Colon (tissue), 2 donors: ENCODE measurements at regions not wholly inside any gene's neighbourhood (a gene's known extent, or its start where the extent isn't known, plus 50 kb on each side); places are given as distances from the start of the nearest gene placed in this dataset.
"Not testable (repeated sequence)": the region's sequence is repeated elsewhere in the genome, so short reads cannot be mapped to it uniquely, and the experiment has no call there.

ENCODE experiments used
- FAIRE-seq: peaks from 2 replicates; lab custom pipeline; 2012; peaks lifted over from hg19 to GRCh38; lab: Jason Lieb, UNC
- donor health status: control.
- donor health status: control.

DNA sequence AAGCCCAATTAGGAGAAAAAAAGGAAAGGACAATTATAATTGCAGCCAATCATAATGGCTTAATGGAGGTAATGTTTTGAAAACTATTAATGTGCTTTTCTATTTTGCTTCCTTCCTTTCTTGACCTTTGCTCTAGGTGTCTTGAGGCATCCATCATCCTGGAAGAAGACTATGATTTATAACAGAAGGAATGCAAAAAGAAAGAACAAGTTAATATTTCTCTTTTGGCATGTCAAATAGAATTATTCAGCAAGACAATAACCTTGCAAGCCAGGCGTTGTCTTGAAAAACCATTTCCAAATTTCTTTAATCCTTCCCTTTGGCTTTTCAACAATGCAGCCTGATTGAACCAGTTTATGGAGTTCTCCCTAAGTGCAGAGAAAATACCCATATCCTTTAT, 107.7 kb upstream of the USP24 start:
- no peak for FAIRE-seq

DNA sequence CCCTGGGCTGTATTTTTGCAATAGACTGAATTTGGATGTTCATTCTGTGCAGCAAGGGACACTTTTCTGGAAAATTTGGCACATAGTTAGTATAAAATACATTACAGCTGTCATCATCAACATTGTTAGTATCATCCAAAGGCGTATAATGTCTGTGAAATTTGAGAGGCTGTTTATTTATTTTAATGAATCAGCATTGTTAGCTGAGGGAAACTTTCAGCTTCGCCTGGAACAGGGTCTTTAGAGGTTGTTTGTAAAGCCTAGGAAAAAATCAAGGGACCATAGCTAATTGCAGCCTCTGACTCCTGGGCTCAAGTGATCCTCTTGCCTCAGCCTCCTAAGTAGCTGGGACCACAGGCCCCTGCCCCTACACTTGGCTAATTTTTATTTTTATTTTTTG, 106.8 kb upstream of the USP24 start:
- FAIRE-seq = no peak

DNA sequence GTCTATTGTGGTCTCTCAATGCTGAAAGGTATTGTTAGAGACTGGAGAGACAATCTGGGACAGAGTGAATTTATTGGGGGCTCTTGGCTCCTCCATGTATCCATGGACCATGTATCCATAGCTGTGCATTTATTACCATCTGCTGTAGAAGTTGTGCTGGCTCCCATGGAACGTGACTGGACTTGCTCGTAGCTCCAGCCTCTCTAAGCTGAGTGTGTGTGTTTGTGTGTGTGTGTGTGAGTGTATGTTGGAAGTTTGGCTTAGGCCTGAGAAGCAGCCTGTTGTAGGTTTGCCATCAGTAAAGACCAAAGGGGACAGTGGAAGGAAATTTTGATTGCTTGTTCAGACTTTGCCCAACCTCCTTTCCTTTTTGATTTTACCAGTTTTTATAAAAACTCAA, 105.7 kb upstream of the USP24 start:
- FAIRE-seq = no peak

DNA sequence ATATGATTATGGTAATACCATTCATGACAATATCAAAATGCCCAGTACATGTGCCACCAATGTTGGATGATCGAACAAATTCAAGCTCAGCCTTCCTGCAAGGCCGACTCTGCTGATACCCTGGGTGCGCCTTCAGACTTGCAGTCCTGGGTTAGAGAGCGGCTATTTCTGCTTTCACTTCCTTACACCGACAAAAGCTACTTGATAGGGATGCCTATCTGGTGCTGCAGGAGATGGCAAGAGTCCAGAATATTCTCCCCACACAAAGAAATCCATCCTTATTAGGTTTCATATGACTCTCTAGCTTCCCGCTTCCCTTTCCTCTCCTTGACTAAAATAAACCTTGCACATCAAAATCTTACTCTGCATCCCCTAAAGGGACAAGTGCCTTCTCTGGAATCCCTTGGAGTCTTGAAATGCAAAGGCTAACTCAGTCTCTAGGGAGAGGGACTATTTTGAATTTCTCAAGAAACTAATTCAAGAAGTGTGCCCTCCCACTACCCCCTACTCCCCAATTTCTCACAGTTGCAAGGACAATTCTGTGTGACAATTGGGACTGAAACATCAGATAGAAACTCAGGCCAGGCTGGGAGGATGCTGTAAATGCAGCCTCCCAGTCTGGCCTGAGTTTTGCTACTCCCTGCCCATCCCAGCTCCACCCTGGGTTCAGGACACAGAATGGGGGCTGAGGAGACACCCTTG, 103.1 kb upstream of the USP24 start:
- FAIRE-seq = no peak

DNA sequence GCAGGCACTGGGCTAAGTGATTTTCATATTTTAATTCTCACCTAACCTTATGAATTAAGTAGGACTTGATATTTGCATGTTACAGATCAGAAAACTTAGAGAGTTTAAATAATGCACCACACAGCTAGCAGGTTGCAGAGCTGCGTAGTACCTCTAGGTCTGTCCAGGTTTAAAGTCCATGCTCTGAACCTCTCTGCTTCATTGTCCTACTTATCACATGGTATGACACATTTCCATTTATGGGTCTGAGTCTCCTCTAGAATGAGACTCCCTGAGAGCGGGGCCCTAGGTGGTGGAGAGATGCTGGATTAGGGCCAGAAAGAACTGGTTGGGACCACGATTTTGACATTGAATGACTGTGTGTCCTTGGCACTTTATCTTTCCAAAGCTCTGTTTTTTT, 102.5 kb upstream of the USP24 start:
- FAIRE-seq = no peak

DNA sequence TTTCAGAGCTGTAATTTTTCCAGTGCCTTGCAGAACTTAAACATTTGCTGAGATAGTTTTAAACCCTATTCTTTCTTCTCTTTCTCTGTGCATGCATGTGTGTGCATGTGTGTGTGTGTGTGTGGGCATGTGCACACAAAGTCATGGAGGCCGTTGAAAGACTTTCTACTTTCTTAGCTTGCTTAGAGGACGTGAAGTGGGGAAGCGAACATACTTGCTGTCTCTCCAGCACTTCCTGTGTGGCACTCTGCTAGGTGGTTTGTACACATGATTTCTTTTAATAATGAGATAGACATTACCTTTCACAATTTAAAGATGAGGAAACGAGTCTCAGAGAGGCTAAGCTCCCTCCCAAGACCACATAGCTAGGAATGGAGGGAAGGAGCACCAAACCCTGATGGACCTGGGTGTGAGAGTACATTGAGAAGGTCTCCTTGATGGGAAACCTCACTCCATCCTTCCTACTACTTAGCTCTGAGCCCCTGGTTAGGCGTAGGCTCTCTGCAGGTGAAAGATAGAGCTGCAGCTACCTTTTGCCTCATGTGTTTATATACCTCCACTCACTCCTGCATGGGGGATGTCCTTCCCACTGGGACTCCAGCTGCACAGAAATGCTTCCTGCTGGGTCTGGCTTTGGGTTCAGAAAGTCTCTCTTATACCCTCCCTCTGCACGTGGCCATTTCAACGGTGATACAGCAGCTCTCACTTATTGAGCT, 101.9 kb upstream of the USP24 start:
- FAIRE-seq = no peak

DNA sequence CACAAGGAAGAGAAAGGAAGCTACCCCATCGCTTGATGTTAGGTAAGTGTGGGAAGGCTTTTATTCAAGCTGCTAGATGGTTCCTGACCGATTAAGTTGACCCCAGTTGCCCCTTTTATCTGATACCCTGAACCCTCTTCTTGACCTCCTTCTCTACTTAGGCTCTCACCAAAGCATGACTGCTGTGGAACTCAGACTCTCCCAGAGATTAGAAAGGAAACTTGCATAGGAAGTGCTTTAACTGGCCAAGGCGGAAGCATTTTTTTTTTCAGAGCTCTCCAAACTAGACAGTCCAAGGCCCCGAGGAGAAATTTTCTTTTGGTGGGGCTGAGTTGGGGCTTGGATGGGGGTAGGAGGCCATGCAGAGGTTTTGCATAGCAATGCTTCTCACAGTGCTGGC, 101.3 kb upstream of the USP24 start:
- FAIRE-seq = no peak

DNA sequence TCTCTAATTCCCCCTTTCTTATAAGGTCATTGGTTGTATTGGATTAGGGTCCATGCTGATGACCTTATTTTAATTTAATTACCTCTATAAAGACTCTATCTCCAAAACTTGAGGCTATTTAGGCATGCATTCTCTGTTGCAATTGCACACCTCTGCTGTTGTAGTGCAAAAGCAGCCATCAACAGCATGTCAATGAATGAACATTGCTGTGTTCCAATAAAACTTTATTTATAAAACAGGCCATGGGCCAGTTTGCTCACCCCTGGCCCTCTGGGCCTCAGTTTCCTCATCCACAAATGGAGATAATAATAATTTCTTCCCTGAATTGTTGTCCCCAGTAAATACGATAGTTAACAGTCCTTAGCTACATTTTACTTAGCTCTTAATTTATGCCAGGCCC, 100.4 kb upstream of the USP24 start:
- no peak for FAIRE-seq

DNA sequence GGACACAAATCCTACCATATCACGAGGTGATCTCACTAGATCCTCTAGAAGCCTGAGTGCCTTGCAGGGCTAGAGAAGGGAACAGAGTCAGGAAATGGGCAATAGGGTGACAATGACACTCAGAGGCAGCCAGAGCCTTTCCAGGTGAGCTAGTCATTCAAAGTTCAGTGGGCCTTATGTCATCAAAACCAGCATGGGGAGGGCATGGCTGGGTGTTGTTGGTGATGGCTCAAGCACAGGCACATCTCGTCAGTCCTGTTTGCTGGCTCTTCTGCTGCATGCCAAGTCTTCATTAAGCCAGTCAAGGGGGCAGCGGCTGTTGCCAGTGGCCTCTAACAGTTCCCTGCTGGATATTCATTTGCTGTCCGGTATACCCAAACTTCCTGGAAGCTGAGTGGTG, 99.6 kb upstream of the USP24 start:
- FAIRE-seq = no peak

DNA sequence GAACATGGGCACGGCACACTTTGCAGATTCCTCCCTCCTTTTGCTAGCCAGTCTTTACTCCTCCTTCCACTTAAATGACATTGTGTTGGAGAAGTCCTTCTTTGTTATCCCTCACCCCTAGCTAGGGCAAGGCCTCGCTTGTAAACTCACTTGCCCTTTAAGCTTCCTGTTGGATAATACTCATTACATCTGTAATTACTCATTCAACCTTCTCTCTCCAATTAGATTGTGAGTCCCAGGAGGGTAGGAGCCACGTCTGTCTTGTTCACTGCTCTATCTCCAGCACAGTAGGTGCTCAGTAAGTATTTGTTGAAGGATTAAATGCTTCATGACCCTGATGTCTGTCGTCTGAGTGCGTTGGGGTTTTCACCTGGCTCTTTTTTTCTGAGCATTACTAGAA, 98.7 kb upstream of the USP24 start:
- FAIRE-seq = no peak

DNA sequence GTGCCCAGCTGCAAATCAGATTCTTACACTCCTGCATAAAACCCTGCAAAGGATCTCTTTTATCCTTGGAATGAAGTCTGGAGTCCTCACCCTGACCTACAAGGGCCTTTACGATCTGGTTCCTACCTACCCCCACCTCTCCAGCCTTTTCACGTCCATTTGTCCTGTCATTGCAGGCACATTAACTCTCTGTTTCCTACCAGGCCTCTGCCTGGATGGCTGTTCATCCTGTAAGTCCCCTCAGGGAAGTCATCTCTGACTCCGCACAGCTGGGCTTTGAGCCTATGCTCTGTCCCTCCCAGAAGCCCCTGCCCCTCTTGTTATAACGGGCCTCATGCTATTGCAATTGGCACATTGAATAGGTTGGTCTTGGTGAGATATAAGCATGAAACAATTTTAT, 96.8 kb upstream of the USP24 start:
- no peak for FAIRE-seq

DNA sequence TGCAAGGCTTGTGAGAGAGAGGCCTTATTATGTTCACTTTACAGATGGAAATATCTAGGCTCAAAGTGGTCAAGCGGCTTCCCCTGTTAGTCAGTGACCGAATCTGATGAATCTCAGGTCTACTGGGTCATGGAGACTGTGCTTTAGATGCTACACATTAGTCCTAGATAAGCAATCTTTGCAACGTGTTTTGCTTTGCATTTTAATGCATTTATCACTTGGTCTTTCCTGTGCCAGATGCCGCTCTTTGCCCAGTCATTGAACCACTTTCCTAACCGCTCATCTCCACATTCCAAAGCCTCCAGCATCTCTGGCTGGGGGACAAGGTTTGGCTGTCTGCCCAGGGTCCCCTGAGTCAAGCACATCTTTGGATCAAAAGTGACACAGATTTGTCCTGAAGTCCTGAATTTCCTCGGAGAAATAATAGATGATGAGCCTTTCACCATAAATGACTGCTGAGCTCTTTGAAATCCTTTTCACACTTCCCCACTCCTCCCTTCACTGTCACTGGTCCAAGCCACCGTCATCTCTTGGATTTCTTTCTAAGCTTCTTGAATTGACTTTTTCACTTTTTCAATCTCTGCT, 96.0 kb upstream of the USP24 start:
- FAIRE-seq = no peak

DNA sequence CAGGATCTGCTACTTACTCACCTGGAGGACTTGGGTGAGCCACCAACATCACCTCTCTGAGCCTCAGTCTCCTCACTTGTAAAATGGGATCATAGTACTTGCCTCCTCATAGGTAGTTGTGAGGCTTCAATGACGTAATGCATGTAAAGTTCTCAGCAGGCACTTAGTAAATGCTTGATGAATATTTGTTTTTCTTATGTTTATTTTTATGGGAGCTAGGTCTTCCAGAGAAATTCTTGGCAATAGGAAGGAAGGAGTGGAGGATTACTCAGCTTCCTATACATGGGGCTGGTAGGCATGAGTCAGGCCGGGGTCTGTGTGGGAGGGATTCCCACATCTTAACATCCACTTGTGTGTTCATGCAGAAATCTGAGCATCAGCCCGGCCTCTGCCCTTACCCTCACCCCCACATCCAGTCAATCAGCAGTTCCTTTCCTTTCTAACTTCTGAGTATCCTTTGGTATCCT, 95.4 kb upstream of the USP24 start:
- no peak for FAIRE-seq

DNA sequence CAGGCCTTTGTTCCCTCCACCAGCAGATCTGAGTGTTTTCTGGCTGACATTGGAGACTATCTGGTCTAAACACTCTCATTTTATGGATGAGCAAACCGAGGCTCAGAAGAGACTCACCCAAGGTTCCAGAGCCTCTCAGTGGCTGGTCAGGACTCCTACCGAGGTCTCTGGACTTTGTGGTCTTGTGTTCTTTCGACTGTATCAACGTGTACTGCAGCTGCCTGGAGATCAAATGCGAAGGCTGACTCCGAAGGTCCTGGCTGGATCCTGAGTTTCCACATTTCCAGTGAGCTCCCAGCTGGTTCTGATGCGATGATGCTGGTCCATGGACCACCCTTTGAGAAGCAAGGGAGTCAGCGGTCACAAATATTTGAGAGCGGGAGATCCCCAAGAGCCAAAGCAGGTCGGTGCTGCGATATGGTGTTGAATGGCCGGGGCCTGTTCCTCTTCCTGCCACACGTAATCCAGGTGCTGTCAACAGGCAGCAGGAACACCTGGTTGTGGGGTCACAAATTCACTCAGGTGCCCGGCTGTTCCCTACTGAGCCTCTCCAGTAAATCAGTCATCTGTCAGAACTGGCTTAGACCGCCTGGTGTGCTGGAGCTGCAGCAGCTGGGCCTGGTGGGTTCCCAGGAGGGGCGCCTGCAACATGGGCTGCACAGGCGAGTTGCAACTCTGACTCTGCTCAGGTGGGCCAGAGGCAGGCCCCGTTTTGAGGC, 94.8 kb upstream of the USP24 start:
- no peak for FAIRE-seq

DNA sequence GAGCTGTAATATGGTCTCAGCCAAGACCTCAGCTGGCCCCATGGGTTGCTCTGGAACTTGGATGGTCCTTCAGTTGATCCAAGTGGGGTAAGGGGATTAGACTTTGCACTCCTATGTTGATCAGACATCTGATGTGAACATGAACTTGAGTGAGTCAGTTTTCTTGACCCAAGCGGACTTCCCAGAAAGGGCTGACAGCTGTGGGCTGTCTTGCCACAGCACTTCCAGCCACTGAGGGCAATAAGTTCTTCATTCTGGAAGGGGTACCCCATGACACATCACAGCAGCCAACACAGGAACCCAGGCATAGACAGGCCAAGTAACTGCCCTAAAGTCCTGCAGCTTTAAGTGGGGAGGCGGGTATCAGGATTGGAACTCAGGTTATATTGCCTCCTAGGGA, 93.9 kb upstream of the USP24 start:
- FAIRE-seq = no peak

DNA sequence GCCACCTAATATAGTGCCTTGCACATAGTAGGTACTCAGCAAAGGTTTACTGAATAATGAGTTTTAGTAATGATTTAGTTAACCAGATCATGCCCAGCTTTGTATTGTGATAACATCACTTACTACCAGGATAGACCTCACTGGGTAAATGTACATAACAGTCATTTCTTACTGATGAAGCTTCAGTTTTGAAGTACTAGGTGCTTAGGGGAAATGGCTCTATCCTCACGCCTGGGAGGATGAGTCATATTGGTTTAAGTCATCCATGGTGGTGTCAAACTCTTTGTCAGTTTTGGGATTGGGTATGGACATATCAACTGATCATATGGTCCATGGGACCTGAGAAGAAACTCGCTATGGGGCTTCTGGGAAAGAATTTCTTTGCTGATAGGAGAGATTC, 90.6 kb upstream of the USP24 start:
- no peak for FAIRE-seq

DNA sequence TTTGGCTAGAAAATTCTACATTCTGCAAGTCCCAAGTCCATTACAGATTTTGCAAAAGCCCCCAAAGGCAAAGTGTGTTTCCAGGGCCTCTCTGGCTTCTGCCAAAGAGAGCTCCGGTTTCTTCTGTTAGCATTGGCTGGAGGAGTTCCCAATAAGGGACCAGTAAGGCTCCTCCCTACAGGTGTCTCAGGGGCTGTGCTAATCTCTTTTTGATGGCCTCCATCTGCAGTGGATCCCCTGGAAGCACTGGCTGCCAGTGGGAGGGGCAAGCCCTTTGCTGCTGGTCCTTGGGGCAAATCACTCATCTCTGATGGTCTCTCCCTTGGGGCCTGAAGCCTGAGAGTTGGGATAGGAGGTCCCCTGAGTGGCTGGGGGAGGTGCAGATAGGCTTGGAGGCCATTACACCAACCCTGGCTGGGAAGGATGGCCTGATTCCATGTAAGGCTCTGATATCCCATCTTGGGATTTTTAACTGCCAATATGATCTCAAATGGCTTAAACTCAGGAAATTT, 89.1 kb upstream of the USP24 start:
- FAIRE-seq = no peak

DNA sequence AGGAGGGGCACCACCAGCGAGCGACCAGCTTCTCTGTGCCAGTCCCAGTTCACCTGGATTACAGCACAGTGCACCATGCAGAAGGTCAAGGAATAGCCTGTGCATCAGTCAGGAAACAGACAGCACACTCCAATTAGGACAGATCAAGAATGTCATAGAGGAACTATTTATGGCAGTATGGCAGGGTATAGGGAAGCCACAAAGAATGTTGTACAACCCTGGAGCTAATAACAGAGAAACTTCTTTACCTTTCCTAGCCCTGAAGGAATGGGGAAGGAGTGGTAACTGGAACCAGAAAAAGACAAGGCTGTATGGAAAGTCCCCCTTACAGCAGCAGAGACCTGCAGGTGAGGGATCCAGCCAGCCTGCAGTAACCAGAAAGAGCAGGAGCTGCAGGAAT, 87.8 kb upstream of the USP24 start:
- FAIRE-seq = no peak

DNA sequence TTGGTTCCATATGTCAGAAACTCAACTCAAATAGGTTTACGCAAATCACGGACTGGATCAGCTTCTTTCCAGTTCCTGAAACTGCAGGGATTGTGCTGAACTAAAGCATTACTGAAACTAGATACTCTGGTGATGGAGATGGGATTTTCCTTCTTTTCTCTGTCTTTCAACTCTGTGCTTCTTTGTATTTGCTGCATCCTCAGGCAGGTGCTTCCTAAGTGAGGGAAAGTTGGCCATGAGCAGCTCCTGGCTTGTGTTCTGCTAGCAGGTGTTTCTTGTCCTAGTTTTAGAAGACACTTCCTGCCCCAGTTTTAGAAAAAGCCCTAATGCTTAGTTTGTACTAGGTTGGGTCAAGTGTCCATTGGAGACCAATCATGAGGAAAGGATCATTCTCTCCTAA, 86.7 kb upstream of the USP24 start:
- FAIRE-seq = no peak

DNA sequence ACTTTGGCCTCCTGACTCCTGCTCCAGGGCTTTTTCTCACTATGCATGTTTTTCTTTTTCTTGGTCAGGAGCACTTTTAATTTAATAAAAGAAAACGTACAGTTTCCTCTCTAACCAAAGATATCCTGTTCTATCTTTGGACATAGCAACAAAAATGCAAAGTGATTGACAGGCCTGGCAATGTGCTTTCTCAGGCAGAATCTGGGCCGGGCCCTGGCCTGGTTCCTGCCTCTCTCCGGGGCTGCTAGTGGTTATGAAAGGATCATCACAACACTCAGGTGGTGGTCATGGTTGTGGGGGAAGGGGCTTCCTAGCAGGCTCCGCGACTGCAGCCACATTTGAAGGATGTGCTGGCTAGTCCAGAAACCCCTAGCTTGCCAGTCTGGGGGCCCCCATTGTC, 85.8 kb upstream of the USP24 start:
- FAIRE-seq = no peak

DNA sequence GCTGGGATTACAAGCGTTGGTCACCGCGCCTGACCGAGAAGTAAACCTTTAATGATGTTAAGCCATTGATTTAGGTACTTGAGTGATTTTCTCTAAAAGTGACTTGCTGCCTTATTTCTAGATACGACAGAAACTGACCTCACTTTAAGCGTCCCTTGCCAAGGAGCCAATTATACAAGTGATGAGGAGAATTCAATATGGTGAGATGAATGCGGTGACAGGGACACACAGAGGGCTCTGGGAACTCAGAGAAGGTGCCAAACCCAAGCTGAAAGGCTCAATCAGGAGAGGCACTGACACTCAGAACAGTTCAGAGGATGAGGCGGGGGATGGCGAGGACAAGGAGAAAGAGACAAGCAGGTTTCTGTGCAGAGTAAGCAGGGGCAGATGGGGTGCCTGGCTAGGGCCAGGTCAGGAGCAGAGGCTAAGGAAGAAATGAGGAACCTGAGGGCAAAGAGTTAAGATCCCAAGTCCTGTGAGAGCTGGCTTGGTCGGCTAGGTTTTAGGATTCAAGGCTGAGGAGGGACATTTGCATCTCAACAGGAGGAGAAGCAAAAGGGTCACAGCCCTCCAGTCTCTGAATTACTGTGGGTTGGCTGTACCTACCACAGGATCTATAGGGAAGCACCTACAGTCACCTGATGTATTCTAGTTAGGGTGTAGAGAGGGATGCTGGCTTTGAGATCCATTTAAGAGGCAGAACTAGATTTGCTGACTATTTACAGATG, 83.2 kb upstream of the USP24 start:
- no peak for FAIRE-seq

DNA sequence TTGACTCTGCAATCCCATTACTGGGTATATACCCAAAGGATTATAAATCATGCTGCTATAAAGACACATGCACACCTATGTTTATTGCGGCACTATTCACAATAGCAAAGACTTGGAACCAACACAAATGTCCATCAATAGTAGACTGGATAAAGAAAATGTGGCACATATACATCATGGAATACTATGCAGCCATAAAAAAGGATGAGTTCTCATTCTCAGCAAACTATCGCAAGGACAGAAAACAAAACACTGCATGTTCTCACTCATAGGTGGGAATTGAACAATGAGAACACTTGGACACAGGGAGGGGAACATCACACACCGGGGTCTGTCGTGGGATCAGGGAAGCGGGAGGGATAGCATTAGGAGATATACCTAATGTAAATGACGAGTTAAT, 81.1 kb upstream of the USP24 start:
- not testable (repeated sequence) for FAIRE-seq
